B cell (primary cell): ENCODE measurements at regions not wholly inside any gene's neighbourhood (a gene's known extent, or its start where the extent isn't known, plus 50 kb on each side); places are given as distances from the start of the nearest gene placed in this dataset.

Experiments used
- ATAC-seq: fragments of 200-7000 bp; cut with Tn5 transposase; one replicate; pipeline ENCODE4 v1.10.0; 2021; ENCODE audit warnings: low read depth, mild to moderate bottlenecking, moderate number of reproducible peaks, moderate library complexity
- CTCF ChIA-PET: fragments of 350-600 bp; sonication (Branson Sonifier 250); formaldehyde crosslinking; loops from one replicate; lab custom pipeline; 2021; ENCODE audit warnings: antibody characterized with exemption, inconsistent platforms; lab: Charles Lee
- POLR2A ChIA-PET: fragments of 350-600 bp; sonication (Branson Sonifier 250); formaldehyde crosslinking; loops from one replicate; lab custom pipeline; 2021; ENCODE audit warnings: antibody characterized with exemption; lab: Charles Lee
- DNase-seq: peaks from one replicate; pipeline ENCODE4 v3.0.0; 2013
- H2AFZ ChIP-seq: 2 replicates; pipeline ENCODE4 v1.6.1; 2012; ENCODE audit warnings: mild to moderate bottlenecking, low read depth, low read length; ENCODE audit not compliant: insufficient read depth, poor library complexity, severe bottlenecking
- H3K27ac ChIP-seq, 2 donors: 1 replicate in 1 of 2; 2 replicates in 1 of 2; pipeline ENCODE4 v1.5.1; 2012 to 2013; ENCODE audit warnings: low read length in 2 of 2, mild to moderate bottlenecking in 2 of 2, moderate library complexity in 1 of 2
- H3K27me3 ChIP-seq, 4 experiments: fragments of 200-600 bp in 1 of 4; sonication (generic) in 1 of 4; replicated peaks in 1 of 4; 1 replicate in 2 of 4; 2 replicates in 2 of 4; pipeline versions ENCODE4 v1.6.1 to v1.7.0; 2013 to 2016; ENCODE audit warnings: low read length in 3 of 4, mild to moderate bottlenecking in 2 of 4, mixed read lengths in 1 of 4, moderate library complexity in 1 of 4; ENCODE audit not compliant: insufficient read depth in 4 of 4, control insufficient read depth in 3 of 4; ENCODE audit errors: control extremely low read depth in 1 of 4
- H3K36me3 ChIP-seq, 2 experiments: replicated peaks in 1 of 2; 1 replicate in 1 of 2; 2 replicates in 1 of 2; pipeline versions ENCODE4 v1.6.1 to v1.7.1; 2013; ENCODE audit warnings: low read length in 1 of 2; ENCODE audit not compliant: insufficient read depth in 2 of 2, control insufficient read depth in 1 of 2; ENCODE audit errors: control extremely low read depth in 1 of 2, extremely low read depth in 1 of 2
- H3K4me1 ChIP-seq, 2 donors: fragments of 200-600 bp in 1 of 2; sonication (generic) in 1 of 2; 1 replicate in 1 of 2; 2 replicates in 1 of 2; pipeline versions ENCODE4 v1.5.1 to v1.6.1; 2013 to 2017; ENCODE audit warnings: low read length in 2 of 2; ENCODE audit not compliant: control insufficient read depth in 2 of 2, insufficient read depth in 2 of 2
- H3K4me2 ChIP-seq: replicated peaks from 2 replicates; pipeline ENCODE3; 2012; ENCODE audit warnings: mild to moderate bottlenecking, low read depth, low read length; ENCODE audit not compliant: poor library complexity, severe bottlenecking
- H3K4me3 ChIP-seq, 5 experiments: fragments of 200-600 bp in 1 of 5; sonication (generic) in 1 of 5; 1 replicate in 3 of 5; 2 replicates in 2 of 5; pipeline versions ENCODE4 v1.5.1 to v1.7.0; 2011 to 2016; ENCODE audit warnings: low read length in 4 of 5, mild to moderate bottlenecking in 4 of 5, low read depth in 2 of 5, control low read depth in 1 of 5, moderate library complexity in 1 of 5; ENCODE audit not compliant: insufficient read depth in 1 of 5; ENCODE audit errors: control extremely low read depth in 1 of 5, extremely low read depth in 1 of 5
- H3K79me2 ChIP-seq: fragments of 200-600 bp; sonication (generic); one replicate; pipeline ENCODE4 v1.6.0; 2016; ENCODE audit warnings: low read length; ENCODE audit not compliant: control insufficient read depth, insufficient read depth
- H3K9ac ChIP-seq: fragments of 200-600 bp; sonication (generic); 2 replicates; pipeline ENCODE4 v1.6.1; 2017; ENCODE audit warnings: mild to moderate bottlenecking, low read length, moderate library complexity
- H3K9me3 ChIP-seq, 3 donors: one replicate each; pipeline versions ENCODE4 v1.6.1 to v1.7.1; 2013; ENCODE audit warnings: low read length in 2 of 3; ENCODE audit not compliant: control insufficient read depth in 2 of 3, insufficient read depth in 1 of 3; ENCODE audit errors: control extremely low read depth in 1 of 3
- H4K20me1 ChIP-seq: 2 replicates; pipeline ENCODE4 v1.6.0; 2012; ENCODE audit warnings: mild to moderate bottlenecking, low read length; ENCODE audit not compliant: insufficient read depth, control insufficient read depth, poor library complexity, severe bottlenecking
- H3K27ac Mint-ChIP-seq: one replicate; pipeline ENCODE4 v1.8.0; 2021; ENCODE audit warnings: mixed read lengths
- H3K27me3 Mint-ChIP-seq: one replicate; pipeline ENCODE4 v1.8.0; 2021; ENCODE audit warnings: mixed read lengths
- H3K4me1 Mint-ChIP-seq: one replicate; pipeline ENCODE4 v1.8.0; 2021; ENCODE audit warnings: mixed read lengths
- H3K4me3 Mint-ChIP-seq: one replicate; pipeline ENCODE4 v1.8.0; 2021; ENCODE audit warnings: mixed read lengths
- H3K9me3 Mint-ChIP-seq: one replicate; pipeline ENCODE4 v1.8.0; 2022; ENCODE audit warnings: mixed read lengths; ENCODE audit not compliant: insufficient read depth
- EZH2 ChIP-seq: IDR thresholded peaks from 2 replicates; pipeline ENCODE4 v1.6.1; 2012; ENCODE audit warnings: borderline replicate concordance, low read depth, mild to moderate bottlenecking, moderate library complexity, low read length; ENCODE audit not compliant: insufficient read depth, poor library complexity, severe bottlenecking
- WGBS: methylation state at CpG from one replicate; pipeline ENCODE4 v1.1.5; 2013; ENCODE audit warnings: missing lambda C conversion rate; ENCODE audit not compliant: insufficient coverage; 5-methylcytosine and 5-hydroxymethylcytosine counted together
- intact Hi-C: fragments of 100-400 bp; cut with micrococcal nuclease; formaldehyde crosslinking; loops from one replicate; pipeline ENCODE4 v1.10.0; 2022
- TF ChIP-seq, protein P1 (sequence below): fragments of 200-600 bp; IDR thresholded peaks from one replicate; pipeline ENCODE4 v1.8.0; 2022; ENCODE audit warnings: antibody characterized with exemption, mild to moderate bottlenecking

DNA sequence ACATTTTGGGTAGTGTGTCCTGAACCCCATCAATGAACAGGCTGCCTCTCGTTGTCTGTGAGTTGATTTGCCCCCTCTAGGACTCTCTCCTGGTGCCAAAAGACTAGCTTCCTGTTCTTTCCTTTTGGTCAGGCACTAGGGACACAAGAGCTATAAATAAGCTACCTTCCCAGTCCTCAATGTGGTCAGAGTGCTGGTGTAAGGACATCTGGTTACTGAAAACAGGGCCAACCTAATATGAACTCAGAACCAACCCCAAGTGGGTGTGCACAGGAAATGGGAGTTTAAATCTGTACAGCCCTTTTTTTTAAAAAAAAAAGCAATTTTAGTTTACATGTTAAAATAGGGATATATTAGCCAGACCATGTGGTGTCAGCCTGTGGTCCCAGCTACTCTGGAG is 129.2 kb downstream of the ZIC5 start:
- H3K4me2 ChIP-seq: no peak overlapping the region
- no peak overlapping the region for H3K4me3 ChIP-seq
- H3K9me3 Mint-ChIP-seq: no peaks in the 10 kb centered on the region
- H3K9ac ChIP-seq: no peak overlapping the region
- H3K27ac ChIP-seq: no peak overlapping the region
- no peaks in the 10 kb centered on the region for H3K27me3 ChIP-seq
- H4K20me1 ChIP-seq: no peaks in the 10 kb centered on the region
- H3K27me3 Mint-ChIP-seq: no peaks in the 10 kb centered on the region
- ChIA-PET POLR2A (no interaction called here), CTCF (interaction anchor here (0.5 kb wide), 1 partner anchor 406 kb away, joined by 3 read pairs; no protein-coding TSS in a partner anchor)
- H3K27ac Mint-ChIP-seq: no peak overlapping the region
- H2AFZ ChIP-seq: no peak overlapping the region
- WGBS: no CpG with 5 or more reads among the region's 1 CpG
- no peaks in the 10 kb centered on the region for H3K4me1 ChIP-seq
- intact Hi-C loops: no loop called here
- ATAC-seq: no peak
- no peaks in the 10 kb centered on the region for H3K4me1 Mint-ChIP-seq
- no peaks in the 10 kb centered on the region for H3K79me2 ChIP-seq
- TF ChIP-seq, protein P1, sequence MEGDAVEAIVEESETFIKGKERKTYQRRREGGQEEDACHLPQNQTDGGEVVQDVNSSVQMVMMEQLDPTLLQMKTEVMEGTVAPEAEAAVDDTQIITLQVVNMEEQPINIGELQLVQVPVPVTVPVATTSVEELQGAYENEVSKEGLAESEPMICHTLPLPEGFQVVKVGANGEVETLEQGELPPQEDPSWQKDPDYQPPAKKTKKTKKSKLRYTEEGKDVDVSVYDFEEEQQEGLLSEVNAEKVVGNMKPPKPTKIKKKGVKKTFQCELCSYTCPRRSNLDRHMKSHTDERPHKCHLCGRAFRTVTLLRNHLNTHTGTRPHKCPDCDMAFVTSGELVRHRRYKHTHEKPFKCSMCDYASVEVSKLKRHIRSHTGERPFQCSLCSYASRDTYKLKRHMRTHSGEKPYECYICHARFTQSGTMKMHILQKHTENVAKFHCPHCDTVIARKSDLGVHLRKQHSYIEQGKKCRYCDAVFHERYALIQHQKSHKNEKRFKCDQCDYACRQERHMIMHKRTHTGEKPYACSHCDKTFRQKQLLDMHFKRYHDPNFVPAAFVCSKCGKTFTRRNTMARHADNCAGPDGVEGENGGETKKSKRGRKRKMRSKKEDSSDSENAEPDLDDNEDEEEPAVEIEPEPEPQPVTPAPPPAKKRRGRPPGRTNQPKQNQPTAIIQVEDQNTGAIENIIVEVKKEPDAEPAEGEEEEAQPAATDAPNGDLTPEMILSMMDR: no peak
- no peak for TF ChIP-seq EZH2
- H3K4me3 Mint-ChIP-seq: no peak overlapping the region
- H3K9me3 ChIP-seq: no peaks in the 10 kb centered on the region
- DNase-seq: no peak
- no peaks in the 10 kb centered on the region for H3K36me3 ChIP-seq

DNA sequence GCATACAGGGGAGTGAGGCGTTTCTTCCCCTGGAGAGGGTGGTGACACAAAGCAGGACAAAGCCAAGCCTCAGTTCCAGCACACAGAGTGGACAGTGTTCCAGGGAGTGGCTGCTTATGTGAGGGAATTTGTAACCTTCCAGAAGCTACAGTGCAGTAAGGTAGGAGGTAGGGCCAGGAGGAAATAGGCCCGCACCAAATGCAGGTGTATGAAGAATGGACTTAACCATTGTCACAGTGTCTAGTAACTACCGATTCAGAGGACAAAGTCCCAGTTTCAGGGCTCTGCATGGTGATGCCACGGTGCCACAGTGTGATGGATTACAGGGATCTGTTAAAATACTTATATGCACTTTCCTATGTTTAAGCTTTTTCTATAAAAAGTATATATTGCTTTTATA is 135.3 kb downstream of the ZIC5 start:
- Mint-ChIP-seq H3K4me3 (no peak overlapping the region), H3K9me3 (no peaks in the 10 kb centered on the region), H3K27me3 (no peaks in the 10 kb centered on the region), H3K27ac (no peak overlapping the region), H3K4me1 (no peaks in the 10 kb centered on the region)
- no peaks in the 10 kb centered on the region for H3K9me3 ChIP-seq
- no peak overlapping the region for H2AFZ ChIP-seq
- CTCF ChIA-PET: no interaction called here
- no peaks in the 10 kb centered on the region for H3K4me1 ChIP-seq
- no peaks in the 10 kb centered on the region for H3K27me3 ChIP-seq
- no peak overlapping the region for H3K9ac ChIP-seq
- no peak overlapping the region for H3K4me3 ChIP-seq
- 100% methylated on average over 1 of the region's 4 CpGs for WGBS
- no peak for ATAC-seq
- intact Hi-C loops: no loop called here
- H4K20me1 ChIP-seq: no peaks in the 10 kb centered on the region
- no peak for DNase-seq
- H3K36me3 ChIP-seq: no peaks in the 10 kb centered on the region
- no peaks in the 10 kb centered on the region for H3K79me2 ChIP-seq
- H3K27ac ChIP-seq: no peak overlapping the region
- no peak overlapping the region for H3K4me2 ChIP-seq
- POLR2A ChIA-PET: no interaction called here
- TF ChIP-seq EZH2: no peak
- TF ChIP-seq, protein P1: no peak
